SK-N-SH treated with all-trans-retinoic acid at 6 μM for 48 hours (cell line): ENCODE measurements at regions not wholly inside any gene's neighbourhood (a gene's known extent, or its start where the extent isn't known, plus 50 kb on each side); places are given as distances from the start of the nearest gene placed in this dataset.

Experiments used
- BACH2 ChIP-seq: fragments of 250-450 bp; sonication (Bioruptor Pico); IDR thresholded peaks from 2 replicates; pipeline ENCODE4 v1.9.0; 2021; ENCODE audit warnings: mild to moderate bottlenecking, borderline replicate concordance
- CSRNP3 ChIP-seq: fragments of 250-450 bp; sonication (Bioruptor Pico); IDR thresholded peaks from 2 replicates; pipeline ENCODE4 v1.5.1; 2021; ENCODE audit warnings: mild to moderate bottlenecking, moderate library complexity
- RARB ChIP-seq: fragments of 250-450 bp; sonication (Bioruptor Pico); IDR thresholded peaks from 2 replicates; pipeline ENCODE4 v1.8.0; 2021; ENCODE audit warnings: mild to moderate bottlenecking, moderate library complexity
- TOX ChIP-seq: fragments of 250-450 bp; sonication (Bioruptor Pico); IDR thresholded peaks from 2 replicates; pipeline ENCODE4 v1.8.0; 2021; ENCODE audit warnings: mild to moderate bottlenecking, moderate library complexity, borderline replicate concordance
- ZNF70 ChIP-seq: fragments of 450-650 bp; formaldehyde crosslinking; IDR thresholded peaks from 2 replicates; pipeline ENCODE4 v1.5.0; 2020; ENCODE audit warnings: mild to moderate bottlenecking, moderate library complexity
- TF ChIP-seq, protein P1 (sequence below): fragments of 250-450 bp; sonication (Bioruptor Pico); IDR thresholded peaks from 2 replicates; pipeline ENCODE4 v1.8.0; 2020; ENCODE audit warnings: mild to moderate bottlenecking, moderate library complexity, borderline replicate concordance

DNA sequence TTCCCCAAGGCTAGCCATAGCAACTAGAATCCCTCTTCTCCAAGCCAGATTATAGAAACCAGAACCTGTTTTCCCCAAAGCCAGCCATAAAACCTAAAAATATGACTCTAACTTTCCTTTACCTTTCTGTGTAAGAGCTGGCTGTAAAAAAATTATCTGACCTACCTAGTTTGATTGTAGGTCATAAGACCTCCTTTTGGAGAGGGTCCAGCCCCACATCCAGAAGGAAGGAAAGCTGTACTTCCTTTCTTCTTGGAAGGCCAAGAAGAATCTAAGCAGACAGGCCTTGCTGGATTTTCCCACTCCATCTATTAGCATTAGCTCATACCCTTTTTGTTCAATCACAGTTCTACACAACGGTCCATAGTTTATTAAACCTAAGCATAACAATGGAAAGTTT, 1006.3 kb downstream of the SORCS3 start:
- TF ChIP-seq, protein P1, sequence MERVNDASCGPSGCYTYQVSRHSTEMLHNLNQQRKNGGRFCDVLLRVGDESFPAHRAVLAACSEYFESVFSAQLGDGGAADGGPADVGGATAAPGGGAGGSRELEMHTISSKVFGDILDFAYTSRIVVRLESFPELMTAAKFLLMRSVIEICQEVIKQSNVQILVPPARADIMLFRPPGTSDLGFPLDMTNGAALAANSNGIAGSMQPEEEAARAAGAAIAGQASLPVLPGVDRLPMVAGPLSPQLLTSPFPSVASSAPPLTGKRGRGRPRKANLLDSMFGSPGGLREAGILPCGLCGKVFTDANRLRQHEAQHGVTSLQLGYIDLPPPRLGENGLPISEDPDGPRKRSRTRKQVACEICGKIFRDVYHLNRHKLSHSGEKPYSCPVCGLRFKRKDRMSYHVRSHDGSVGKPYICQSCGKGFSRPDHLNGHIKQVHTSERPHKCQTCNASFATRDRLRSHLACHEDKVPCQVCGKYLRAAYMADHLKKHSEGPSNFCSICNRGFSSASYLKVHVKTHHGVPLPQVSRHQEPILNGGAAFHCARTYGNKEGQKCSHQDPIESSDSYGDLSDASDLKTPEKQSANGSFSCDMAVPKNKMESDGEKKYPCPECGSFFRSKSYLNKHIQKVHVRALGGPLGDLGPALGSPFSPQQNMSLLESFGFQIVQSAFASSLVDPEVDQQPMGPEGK = no peak
- TF ChIP-seq CSRNP3 (no peak), BACH2 (CRISPR knock-in tag) (no peak), ZNF70 (CRISPR knock-in tag) (no peak), RARB (CRISPR knock-in tag) (no peak), TOX (CRISPR knock-in tag) (no peak)
